ENCODE measurements at regions not wholly inside any gene's neighbourhood (a gene's known extent, or its start where the extent isn't known, plus 50 kb on each side); places are given as distances from the start of the nearest gene placed in this dataset.

DNA sequence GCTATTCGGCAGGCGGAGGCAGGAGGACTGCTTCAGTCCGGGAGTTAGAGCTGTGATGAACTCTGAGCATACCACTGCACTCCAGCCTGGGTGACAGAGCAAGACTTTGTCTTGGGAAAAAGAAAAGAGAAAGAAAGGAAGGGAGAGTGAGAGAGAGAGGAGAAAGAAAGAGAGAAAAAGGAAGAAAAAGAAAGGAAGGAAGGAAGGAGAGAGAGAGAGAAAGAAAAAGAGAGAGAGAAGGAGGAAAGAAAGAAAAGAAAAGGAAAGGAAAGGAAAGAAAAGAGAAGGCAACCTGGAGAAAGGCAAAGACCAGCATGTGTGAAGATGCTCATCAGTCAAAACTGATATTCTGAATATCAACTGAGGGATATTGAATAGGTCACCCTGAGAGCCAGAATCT is 143.1 kb upstream of the SASH1 start:
- peaks cover 15% of the 10 kb centered on the region for H3K4me1 ChIP-seq (ENCODE audit: insufficient read depth, low read length)
- peaks cover 9% of the 10 kb centered on the region for H3K27me3 ChIP-seq (ENCODE audit: insufficient read depth, low read length)
- no peaks in the 10 kb centered on the region for H3K36me3 ChIP-seq (ENCODE audit: insufficient read depth, low read length)
- H3K4me3 ChIP-seq (ENCODE audit: low read length): no peak overlapping the region
- H3K9me3 ChIP-seq (ENCODE audit: low read length): no peaks in the 10 kb centered on the region
- H2AFZ ChIP-seq (ENCODE audit: low read depth, low read length): no peak overlapping the region

DNA sequence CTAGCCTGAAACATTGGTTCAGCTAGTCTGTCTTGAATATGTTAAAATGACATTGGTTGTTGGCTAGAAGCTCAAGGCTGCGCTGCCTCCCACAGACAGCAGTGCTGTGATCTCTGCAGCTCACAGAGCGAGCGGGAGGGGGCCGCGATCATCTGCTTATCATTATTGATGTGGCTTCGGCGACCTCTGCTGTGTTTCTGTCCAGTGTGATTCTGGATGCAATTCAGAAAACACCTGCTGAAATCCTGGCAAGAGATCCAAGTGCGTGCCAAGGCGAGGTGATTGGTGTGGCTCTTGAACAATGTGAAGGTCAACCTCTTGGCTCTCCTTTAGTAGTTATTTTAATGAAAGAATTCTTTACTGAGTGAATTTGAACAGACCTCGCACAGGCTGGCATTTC is 142.3 kb upstream of the SASH1 start:
- no peaks in the 10 kb centered on the region for H3K9me3 ChIP-seq (ENCODE audit: low read length)
- H3K4me1 ChIP-seq (ENCODE audit: insufficient read depth, low read length): peaks cover 15% of the 10 kb centered on the region
- no peaks in the 10 kb centered on the region for H3K36me3 ChIP-seq (ENCODE audit: insufficient read depth, low read length)
- H3K4me3 ChIP-seq (ENCODE audit: low read length): no peak overlapping the region
- H2AFZ ChIP-seq (ENCODE audit: low read depth, low read length): no peak overlapping the region
- H3K27me3 ChIP-seq (ENCODE audit: insufficient read depth, low read length): peaks cover 9% of the 10 kb centered on the region

DNA sequence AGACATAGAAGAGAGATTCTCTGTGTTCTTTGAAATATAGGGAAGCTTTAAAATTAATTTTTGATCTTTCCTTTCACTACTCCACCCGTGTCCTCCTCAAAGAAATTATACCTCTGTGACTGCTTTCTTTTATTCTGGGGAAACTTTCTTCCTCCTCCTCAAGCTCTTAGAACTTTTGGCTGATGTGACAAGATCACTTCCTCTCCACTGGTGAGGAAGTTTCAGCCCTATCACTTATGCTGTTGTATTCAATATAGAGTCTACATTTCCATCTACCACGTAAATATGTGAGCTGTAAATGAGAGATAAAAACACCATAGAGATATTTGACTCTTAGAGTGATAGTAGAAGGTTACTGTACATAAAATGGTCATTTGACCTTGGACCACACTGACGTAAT is 141.9 kb upstream of the SASH1 start:
- Histone ChIP-seq H3K9me3 (ENCODE audit: low read length) (no peaks in the 10 kb centered on the region), H2AFZ (ENCODE audit: low read depth, low read length) (no peak overlapping the region), H3K27me3 (ENCODE audit: insufficient read depth, low read length) (peaks cover 9% of the 10 kb centered on the region), H3K4me1 (ENCODE audit: insufficient read depth, low read length) (peaks cover 15% of the 10 kb centered on the region), H3K36me3 (ENCODE audit: insufficient read depth, low read length) (no peaks in the 10 kb centered on the region), H3K4me3 (ENCODE audit: low read length) (no peak overlapping the region)

DNA sequence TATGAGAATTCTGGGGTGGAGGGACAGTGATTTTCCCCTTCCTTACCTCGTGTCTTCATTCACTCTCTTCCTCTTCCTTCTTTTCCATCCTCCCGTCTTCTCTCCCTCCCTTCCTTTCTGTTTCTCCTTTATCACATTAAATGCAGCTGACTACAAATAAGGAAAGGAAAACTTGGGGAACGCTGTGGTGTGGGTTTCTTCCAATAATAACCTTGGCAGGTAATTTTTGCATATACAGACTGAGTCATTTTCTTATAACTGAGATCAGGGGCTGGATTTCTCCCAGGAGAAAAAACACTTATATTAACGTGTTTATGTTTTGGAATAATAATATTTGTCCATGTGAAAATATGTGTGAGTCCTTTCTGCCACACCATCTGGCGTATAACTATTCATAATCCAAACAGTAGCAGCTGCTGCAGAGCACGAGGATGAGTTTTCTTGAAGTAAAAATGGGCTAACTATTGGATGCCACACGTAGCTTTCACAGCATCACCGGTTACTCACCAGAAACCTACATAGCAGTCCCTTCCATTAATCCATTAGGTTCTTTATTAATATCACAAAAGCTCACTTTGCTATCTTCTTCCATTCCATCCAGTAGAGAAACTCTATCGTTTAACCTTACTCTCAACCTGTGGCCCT is 139.2 kb upstream of the SASH1 start:
- Histone ChIP-seq H3K9me3 (ENCODE audit: low read length) (no peaks in the 10 kb centered on the region), H3K27me3 (ENCODE audit: insufficient read depth, low read length) (peaks cover 9% of the 10 kb centered on the region), H3K36me3 (ENCODE audit: insufficient read depth, low read length) (no peaks in the 10 kb centered on the region), H3K4me1 (ENCODE audit: insufficient read depth, low read length) (peaks cover 15% of the 10 kb centered on the region), H2AFZ (ENCODE audit: low read depth, low read length) (no peak overlapping the region), H3K4me3 (ENCODE audit: low read length) (no peak overlapping the region)

DNA sequence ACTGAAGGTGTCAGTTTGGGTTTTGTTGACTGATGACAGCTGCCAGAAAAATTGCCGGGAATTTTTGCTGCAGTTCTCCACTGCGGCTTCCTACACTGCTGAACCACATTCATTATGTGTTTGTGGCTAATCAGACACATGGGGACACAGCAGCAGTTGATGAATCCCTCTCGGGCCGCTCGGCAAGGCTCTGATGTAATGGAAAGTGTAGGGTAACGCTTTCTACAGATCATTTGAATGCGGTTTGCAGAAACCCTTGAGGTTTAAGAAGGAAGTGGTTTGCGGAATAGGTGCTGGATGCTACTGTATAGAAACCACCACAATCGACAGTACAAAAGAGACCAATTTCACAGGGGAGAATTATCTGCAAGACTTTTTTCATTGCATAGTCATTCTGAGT is 138.7 kb upstream of the SASH1 start:
- no peak overlapping the region for H3K4me3 ChIP-seq (ENCODE audit: low read length)
- H3K36me3 ChIP-seq (ENCODE audit: insufficient read depth, low read length): no peaks in the 10 kb centered on the region
- H3K4me1 ChIP-seq (ENCODE audit: insufficient read depth, low read length): peaks cover 15% of the 10 kb centered on the region
- H3K9me3 ChIP-seq (ENCODE audit: low read length): no peaks in the 10 kb centered on the region
- H3K27me3 ChIP-seq (ENCODE audit: insufficient read depth, low read length): peaks cover 9% of the 10 kb centered on the region
- H2AFZ ChIP-seq (ENCODE audit: low read depth, low read length): no peak overlapping the region

DNA sequence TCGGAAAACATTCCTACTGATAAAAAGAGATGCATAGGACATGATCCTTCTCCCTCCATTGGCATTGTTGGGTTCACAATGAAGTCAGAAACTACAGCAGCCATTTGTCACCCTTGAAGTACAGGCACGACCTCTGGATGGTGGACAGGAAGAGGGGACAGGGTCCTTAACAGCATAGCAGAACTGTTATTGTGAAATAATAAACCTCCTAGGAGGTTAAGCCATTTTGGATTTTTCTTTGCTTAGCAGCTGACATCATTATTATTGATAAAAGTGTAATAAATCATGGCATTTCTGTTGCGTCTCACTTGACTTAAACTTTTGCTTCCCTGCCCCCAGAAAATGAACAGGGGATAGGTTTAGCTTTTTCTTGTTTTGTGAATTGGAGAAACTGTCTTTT is 134.3 kb upstream of the SASH1 start:
- Histone ChIP-seq H3K4me1 (ENCODE audit: insufficient read depth, low read length) (no peaks in the 10 kb centered on the region), H3K9me3 (ENCODE audit: low read length) (no peaks in the 10 kb centered on the region), H3K4me3 (ENCODE audit: low read length) (no peak overlapping the region), H3K27me3 (ENCODE audit: insufficient read depth, low read length) (no peaks in the 10 kb centered on the region), H2AFZ (ENCODE audit: low read depth, low read length) (no peak overlapping the region), H3K36me3 (ENCODE audit: insufficient read depth, low read length) (no peaks in the 10 kb centered on the region)

DNA sequence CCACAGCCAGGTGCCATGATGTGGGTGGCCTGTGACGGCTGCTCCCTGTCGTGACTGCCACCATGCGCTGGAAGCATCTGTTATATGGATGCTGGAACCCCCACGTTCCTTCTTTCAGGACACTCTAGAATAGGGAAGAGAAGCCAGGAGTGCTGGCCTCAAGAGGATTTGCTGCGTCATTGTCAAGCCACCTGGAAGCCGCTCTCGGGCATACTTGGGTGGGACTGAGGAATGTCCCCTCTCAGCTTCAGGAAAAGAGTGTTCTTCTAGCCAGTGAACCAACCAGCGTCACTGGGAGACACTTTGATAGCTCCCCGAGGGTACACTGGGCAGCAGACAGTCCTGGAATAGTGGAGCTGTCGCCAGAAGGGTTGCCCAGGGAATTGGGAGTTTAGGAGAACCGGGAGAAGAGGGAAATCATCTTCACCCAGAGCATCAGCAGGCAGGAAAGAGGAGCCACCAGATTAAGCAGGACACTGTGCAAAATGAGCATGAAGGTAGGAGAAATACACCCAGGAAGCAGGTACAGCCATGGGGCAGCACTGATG is 130.8 kb upstream of the SASH1 start:
- H3K9me3 ChIP-seq (ENCODE audit: low read length): no peaks in the 10 kb centered on the region
- no peak overlapping the region for H3K4me3 ChIP-seq (ENCODE audit: low read length)
- no peaks in the 10 kb centered on the region for H3K36me3 ChIP-seq (ENCODE audit: insufficient read depth, low read length)
- no peak overlapping the region for H2AFZ ChIP-seq (ENCODE audit: low read depth, low read length)
- peaks cover 5% of the 10 kb centered on the region for H3K4me1 ChIP-seq (ENCODE audit: insufficient read depth, low read length)
- H3K27me3 ChIP-seq (ENCODE audit: insufficient read depth, low read length): no peaks in the 10 kb centered on the region

DNA sequence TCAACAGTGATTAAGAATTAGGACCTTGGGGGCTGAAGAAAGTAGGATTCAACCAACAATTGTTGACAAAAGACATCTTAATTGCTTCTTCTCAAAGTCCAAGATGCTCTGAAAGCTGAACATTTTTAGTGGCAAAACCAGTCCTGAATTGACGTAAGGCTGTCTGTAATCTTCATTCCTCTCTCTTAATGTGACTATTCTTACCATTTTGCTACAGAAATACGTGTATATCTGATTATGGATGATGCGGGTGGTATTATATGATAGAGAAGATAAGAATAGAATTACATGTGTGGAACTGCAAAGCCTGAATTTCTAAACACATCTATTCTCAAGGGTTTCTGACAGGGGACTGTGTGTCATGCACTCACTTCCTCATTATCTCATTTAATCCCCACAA is 130.3 kb upstream of the SASH1 start:
- no peaks in the 10 kb centered on the region for H3K9me3 ChIP-seq (ENCODE audit: low read length)

DNA sequence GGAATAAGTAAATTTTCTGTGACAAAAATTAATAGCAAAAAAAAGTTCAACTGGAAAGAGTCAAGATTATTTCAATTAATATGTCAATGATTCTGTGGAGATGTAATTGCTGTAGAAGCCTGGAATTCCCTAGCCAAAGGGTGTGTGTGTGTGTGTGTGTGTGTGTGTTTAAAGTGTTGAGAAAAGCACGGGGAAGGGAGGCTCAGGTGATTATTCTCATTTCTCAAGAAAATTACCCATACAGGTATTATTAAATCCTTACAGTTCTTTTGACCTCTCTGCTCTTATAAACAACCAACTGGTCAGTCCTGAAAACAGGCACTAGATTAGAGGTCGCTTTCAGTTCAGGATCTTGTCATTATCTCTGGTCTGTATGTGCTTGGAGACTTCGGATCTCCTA is 129.3 kb upstream of the SASH1 start:
- no peaks in the 10 kb centered on the region for H3K9me3 ChIP-seq (ENCODE audit: low read length)
- H3K4me3 ChIP-seq (ENCODE audit: low read length): no peak overlapping the region
- no peaks in the 10 kb centered on the region for H3K36me3 ChIP-seq (ENCODE audit: insufficient read depth, low read length)
- H3K27me3 ChIP-seq (ENCODE audit: insufficient read depth, low read length): no peaks in the 10 kb centered on the region
- H3K4me1 ChIP-seq (ENCODE audit: insufficient read depth, low read length): peaks cover 6% of the 10 kb centered on the region
- no peak overlapping the region for H2AFZ ChIP-seq (ENCODE audit: low read depth, low read length)

More for the DNA sequence above, 130.3 kb upstream of the SASH1 start:
- no peaks in the 10 kb centered on the region for H3K27me3 ChIP-seq (ENCODE audit: insufficient read depth, low read length)
- no peaks in the 10 kb centered on the region for H3K36me3 ChIP-seq (ENCODE audit: insufficient read depth, low read length)
- no peak overlapping the region for H3K4me3 ChIP-seq (ENCODE audit: low read length)
- no peak overlapping the region for H2AFZ ChIP-seq (ENCODE audit: low read depth, low read length)
- H3K4me1 ChIP-seq (ENCODE audit: insufficient read depth, low read length): peaks cover 5% of the 10 kb centered on the region

DNA sequence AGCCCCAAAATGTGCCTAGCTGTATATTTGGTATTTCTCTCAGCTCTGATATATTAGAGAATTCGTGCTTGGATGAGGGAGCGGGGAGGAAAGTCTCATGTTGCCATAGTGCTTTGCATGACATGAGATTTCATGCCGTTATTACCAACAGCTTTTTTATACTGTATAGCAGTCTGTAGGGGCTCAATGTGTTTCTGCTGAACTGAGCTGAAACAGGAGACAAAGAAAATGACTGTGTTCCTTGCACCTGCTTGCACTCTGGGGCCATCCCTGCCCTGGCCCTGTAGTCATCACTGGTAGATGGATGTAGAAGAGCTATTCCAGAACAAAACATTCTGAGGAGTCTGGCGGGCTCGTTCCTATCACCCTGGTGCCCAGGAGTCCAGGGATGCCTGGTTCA is 128.0 kb upstream of the SASH1 start:
- H3K4me1 ChIP-seq (ENCODE audit: insufficient read depth, low read length): peaks cover 8% of the 10 kb centered on the region
- H3K9me3 ChIP-seq (ENCODE audit: low read length): no peaks in the 10 kb centered on the region
- H3K4me3 ChIP-seq (ENCODE audit: low read length): no peak overlapping the region
- H3K36me3 ChIP-seq (ENCODE audit: insufficient read depth, low read length): no peaks in the 10 kb centered on the region
- H3K27me3 ChIP-seq (ENCODE audit: insufficient read depth, low read length): no peaks in the 10 kb centered on the region
- no peak overlapping the region for H2AFZ ChIP-seq (ENCODE audit: low read depth, low read length)

DNA sequence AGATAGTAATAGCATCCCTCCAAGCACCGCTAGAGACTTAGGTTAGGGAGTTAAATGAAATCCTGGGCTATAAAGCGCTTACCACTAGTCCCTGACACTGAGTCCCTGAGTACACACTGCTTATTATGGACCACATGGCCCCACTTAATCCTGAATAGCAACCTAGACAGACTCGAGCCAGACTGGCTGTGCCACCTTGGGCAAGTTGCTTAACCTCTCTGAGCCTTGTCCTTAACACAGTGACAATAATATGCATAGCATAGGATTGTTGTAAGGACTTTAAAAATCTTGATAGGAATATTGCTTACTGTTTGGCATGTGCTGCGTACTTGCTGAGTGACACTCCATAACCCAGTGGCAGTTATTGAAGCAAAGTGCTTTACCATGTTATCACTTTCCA is 125.6 kb upstream of the SASH1 start:
- no peak overlapping the region for H3K4me3 ChIP-seq (ENCODE audit: low read length)
- H3K9me3 ChIP-seq (ENCODE audit: low read length): no peaks in the 10 kb centered on the region
- no peaks in the 10 kb centered on the region for H3K27me3 ChIP-seq (ENCODE audit: insufficient read depth, low read length)
- H3K36me3 ChIP-seq (ENCODE audit: insufficient read depth, low read length): no peaks in the 10 kb centered on the region
- peaks cover 15% of the 10 kb centered on the region for H3K4me1 ChIP-seq (ENCODE audit: insufficient read depth, low read length)
- H2AFZ ChIP-seq (ENCODE audit: low read depth, low read length): no peak overlapping the region

DNA sequence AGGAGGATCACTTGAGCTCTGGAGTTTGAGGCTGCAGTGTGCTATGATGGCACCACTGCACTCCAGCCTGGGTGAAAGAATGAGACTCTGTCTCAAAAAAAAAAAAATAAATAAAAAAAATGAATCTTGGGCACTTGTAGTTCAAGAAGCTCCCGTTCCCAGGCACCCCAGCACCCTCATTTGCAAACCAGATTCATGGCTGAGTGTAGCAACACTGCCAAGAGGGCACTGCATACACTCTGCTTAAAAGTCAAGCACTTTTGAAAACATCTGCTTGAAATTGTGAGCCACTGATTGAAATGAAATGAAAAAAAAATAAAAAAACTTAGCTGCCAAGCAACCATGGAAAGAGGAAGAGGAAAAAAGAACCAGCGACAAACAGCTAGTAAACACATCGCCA is 124.7 kb upstream of the SASH1 start:
- no peaks in the 10 kb centered on the region for H3K9me3 ChIP-seq (ENCODE audit: low read length)

DNA sequence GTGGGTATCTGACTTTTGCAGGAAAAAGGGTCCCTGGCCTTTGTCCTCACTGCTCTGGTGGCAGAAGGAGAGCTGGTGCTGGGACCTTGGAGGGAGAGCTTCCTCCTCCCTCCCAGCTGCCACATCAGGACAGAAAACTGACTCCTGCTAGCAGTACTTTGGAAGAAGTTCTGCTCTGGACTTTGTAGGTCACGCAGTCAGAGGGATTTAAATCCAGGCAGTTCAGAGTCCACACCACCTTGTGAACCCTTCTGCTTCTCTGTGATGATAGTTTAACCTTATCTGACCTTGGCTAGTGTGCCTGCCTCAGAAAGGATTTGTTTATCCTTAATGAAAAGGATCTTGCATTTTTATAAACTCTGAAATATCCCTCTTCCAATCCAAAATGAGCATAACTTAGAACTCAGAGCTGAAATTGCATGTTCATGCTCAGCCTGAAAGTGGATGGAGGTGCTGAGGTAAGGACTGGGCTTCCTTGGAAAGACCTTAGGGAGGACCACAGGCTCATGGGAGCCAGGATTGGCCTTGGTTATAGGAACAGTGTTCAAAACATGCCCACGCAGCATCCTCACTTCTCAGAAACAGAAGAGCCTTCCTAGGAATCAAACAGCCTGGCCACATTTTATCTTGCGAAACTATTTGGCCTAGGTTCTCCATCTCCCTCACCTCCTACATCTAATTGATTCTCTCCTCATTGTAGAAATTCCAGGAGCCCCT is 123.9 kb upstream of the SASH1 start:
- H3K36me3 ChIP-seq (ENCODE audit: insufficient read depth, low read length): no peaks in the 10 kb centered on the region
- no peak overlapping the region for H3K4me3 ChIP-seq (ENCODE audit: low read length)
- peaks cover 15% of the 10 kb centered on the region for H3K4me1 ChIP-seq (ENCODE audit: insufficient read depth, low read length)
- no peaks in the 10 kb centered on the region for H3K9me3 ChIP-seq (ENCODE audit: low read length)
- H2AFZ ChIP-seq (ENCODE audit: low read depth, low read length): no peak overlapping the region
- no peaks in the 10 kb centered on the region for H3K27me3 ChIP-seq (ENCODE audit: insufficient read depth, low read length)

More for the DNA sequence above, 124.7 kb upstream of the SASH1 start:
- Histone ChIP-seq H3K4me1 (ENCODE audit: insufficient read depth, low read length) (peaks cover 15% of the 10 kb centered on the region), H3K36me3 (ENCODE audit: insufficient read depth, low read length) (no peaks in the 10 kb centered on the region), H3K27me3 (ENCODE audit: insufficient read depth, low read length) (no peaks in the 10 kb centered on the region), H2AFZ (ENCODE audit: low read depth, low read length) (no peak overlapping the region), H3K4me3 (ENCODE audit: low read length) (no peak overlapping the region)
